HG03103 (cell line): ENCODE measurements at regions not wholly inside any gene's neighbourhood (a gene's known extent, or its start where the extent isn't known, plus 50 kb on each side); places are given as distances from the start of the nearest gene placed in this dataset.

ENCODE experiments used
- ATAC-seq: cut with Tn5 transposase; IDR thresholded peaks from one replicate; pipeline ENCODE4 v1.9.1; 2021; ENCODE audit warnings: low read depth; ENCODE audit not compliant: unreplicated experiment

GRCh38 chr2:138170485-138170884 is 206.2 kb downstream of the HNMT start:
- no peak for ATAC-seq

- ATAC-seq = no peak
Observed at GRCh38 chr2:138171244-138171643, 207.0 kb downstream of the HNMT start.

GRCh38 chr2:138175066-138175465 is 210.8 kb downstream of the HNMT start:
- ATAC-seq = no peak

GRCh38 chr2:138176862-138177439 is 212.7 kb downstream of the HNMT start:
- no peak for ATAC-seq

GRCh38 chr2:138177693-138178092 is 213.4 kb downstream of the HNMT start:
- no peak for ATAC-seq

GRCh38 chr2:138180692-138181386 is 216.6 kb downstream of the HNMT start:
- no peak for ATAC-seq

- ATAC-seq = no peak
Observed at GRCh38 chr2:138182250-138182936, 218.1 kb downstream of the HNMT start.

GRCh38 chr2:138182937-138183312 is 218.7 kb downstream of the HNMT start:
- ATAC-seq = no peak

GRCh38 chr2:138183705-138184104 is 219.4 kb downstream of the HNMT start:
- ATAC-seq = no peak

- ATAC-seq = no peak
Observed at GRCh38 chr2:138184428-138184827, 220.2 kb downstream of the HNMT start.

GRCh38 chr2:138185827-138186226 is 221.6 kb downstream of the HNMT start:
- no peak for ATAC-seq

GRCh38 chr2:138187221-138187620 is 222.9 kb downstream of the HNMT start:
- ATAC-seq = no peak

- no peak for ATAC-seq
Observed at GRCh38 chr2:138190999-138191398, 226.7 kb downstream of the HNMT start.

GRCh38 chr2:138193416-138194213 is 229.3 kb downstream of the HNMT start:
- ATAC-seq = no peak

GRCh38 chr2:138201286-138201685 is 237.0 kb downstream of the HNMT start:
- ATAC-seq = no peak

GRCh38 chr2:138202762-138203161 is 238.5 kb downstream of the HNMT start:
- ATAC-seq = no peak

GRCh38 chr2:138205281-138205680 is 241.0 kb downstream of the HNMT start:
- ATAC-seq = no peak

GRCh38 chr2:138207074-138207930 is 243.0 kb downstream of the HNMT start:
- no peak for ATAC-seq

- ATAC-seq = no peak
Observed at GRCh38 chr2:138209009-138209408, 244.7 kb downstream of the HNMT start.

GRCh38 chr2:138210487-138210886 is 246.2 kb downstream of the HNMT start:
- no peak for ATAC-seq
